ENCODE measurements at regions not wholly inside any gene's neighbourhood (a gene's known extent, or its start where the extent isn't known, plus 50 kb on each side); places are given as distances from the start of the nearest gene placed in this dataset.

DNA sequence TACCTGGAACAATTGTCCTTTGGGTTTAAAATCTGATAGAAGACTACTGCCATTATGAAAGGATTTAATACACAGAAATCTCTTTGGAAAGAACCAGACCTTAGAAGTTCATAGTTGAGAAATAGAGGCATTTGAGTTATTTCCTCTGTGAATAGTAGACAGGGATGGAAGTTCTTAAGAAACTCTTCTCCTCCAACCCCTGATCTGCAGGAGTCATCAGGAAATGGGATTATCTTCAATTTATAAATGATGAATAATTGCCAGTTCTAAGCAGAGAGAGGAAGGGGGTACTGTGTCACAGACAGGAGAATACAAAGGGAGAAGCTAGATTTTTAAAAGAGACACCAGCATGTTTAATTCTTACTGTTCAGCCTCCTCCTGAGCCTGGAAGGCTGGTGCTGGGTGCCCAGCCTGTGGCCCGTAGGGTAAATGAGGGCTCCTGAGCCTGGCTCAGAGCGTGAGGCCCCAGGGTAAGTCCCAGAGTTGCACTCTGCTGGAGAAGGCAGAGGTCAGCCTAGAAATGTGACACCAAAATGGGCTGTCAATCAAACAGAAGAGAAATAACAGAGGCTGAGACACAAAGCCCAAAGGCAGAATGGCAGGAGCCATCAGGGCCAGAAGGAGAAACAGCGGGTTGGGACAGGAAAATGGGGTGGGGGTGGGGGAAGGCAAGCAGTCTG lies 58.2 kb upstream of the PKDCC start:
- FAIRE-seq (no peak), ATAC-seq (peak in 1 of 2 experiments; percentile 23; a peak in 1 of 6 replicates), DNase-seq (ENCODE audit: low read depth in 1 of 2, low spot score in 1 of 2) (no peak)
- CTCF ChIA-PET = interaction anchor here (1.0 to 1.6 kb wide), 4 partner anchors 12 to 136 kb away, joined by 3 to 5 read pairs (median 3); no protein-coding TSS in a partner anchor
- Histone ChIP-seq H3K27ac (peak overlapping the region in 1 of 2 experiments; percentile 10; a peak in 2 of 6 replicates), H3K4me1 (peaks cover 12% of the 10 kb centered on the region), H3K9me3 (no peaks in the 10 kb centered on the region), H3K4me3 (no peak overlapping the region), H3K4me2 (no peak overlapping the region)
- POLR2A ChIA-PET = no interaction called here
- 85% methylated on average over 3 of the region's 3 CpGs for WGBS (ENCODE audit: missing lambda C conversion rate)
- no peak for TF ChIP-seq SREBF2 (IDR thresholded peaks at IDR 0.05)
- no peak for TF ChIP-seq EHMT2 (IDR thresholded peaks at IDR 0.05; ENCODE audit: low read depth)
- TF ChIP-seq CHD2 (IDR thresholded peaks at IDR 0.05; ENCODE audit: low read length, partially characterized antibody) = no peak
- no peak for TF ChIP-seq PHF8 (IDR thresholded peaks at IDR 0.05; ENCODE audit: borderline replicate concordance, low read depth)

DNA sequence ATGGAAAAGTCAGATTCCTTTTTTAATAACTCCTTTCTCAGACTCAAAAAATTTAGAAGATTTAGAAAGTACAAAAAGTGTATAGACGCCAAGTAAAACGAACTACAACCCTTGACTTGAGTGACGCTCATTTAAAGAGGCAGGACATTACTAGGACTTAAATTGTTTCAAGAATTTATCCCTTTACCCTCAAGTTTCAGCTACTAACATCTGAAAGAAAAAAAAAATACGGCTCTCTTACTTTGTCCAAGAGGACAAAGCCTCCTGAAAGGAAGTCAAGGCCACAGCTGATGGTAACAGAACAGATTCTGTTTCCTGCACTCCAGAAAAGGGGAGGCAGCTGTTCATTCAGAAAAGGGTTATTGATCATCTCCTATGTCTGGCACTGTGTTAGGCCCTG lies 57.6 kb upstream of the PKDCC start:
- POLR2A ChIA-PET = no interaction called here
- H3K4me1 ChIP-seq = peaks cover 12% of the 10 kb centered on the region
- CTCF ChIA-PET = interaction anchor here (0.6 to 1.6 kb wide), 5 partner anchors 9 to 137 kb away, joined by 3 to 5 read pairs (median 4); no protein-coding TSS in a partner anchor

DNA sequence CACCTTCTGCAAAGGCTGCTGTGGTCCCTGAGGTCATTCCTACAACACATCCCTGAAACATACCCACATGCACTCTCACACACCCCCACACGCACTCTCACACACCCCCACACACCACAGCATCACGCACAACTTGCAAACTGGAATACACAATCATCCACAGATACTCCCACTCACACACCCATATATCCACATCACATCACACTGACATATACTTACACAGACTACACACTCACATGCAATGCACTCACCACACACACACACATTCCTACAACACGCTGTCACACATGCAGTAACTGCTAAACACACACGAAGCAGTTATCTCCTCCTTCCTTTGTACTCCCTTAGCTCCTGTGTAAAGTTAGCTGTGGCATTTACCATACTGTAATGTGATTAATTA lies 57.1 kb upstream of the PKDCC start:
- no peak for TF ChIP-seq EHF (CRISPR knock-in tag; IDR thresholded peaks at IDR 0.05)
- TF ChIP-seq TP53 (CRISPR knock-in tag; IDR thresholded peaks at IDR 0.05) = no peak
- TF ChIP-seq MAFK (IDR thresholded peaks at IDR 0.05; ENCODE audit: partially characterized antibody) = no peak
- TF ChIP-seq, protein P1, sequence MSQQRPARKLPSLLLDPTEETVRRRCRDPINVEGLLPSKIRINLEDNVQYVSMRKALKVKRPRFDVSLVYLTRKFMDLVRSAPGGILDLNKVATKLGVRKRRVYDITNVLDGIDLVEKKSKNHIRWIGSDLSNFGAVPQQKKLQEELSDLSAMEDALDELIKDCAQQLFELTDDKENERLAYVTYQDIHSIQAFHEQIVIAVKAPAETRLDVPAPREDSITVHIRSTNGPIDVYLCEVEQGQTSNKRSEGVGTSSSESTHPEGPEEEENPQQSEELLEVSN (IDR thresholded peaks at IDR 0.05; ENCODE audit: borderline replicate concordance, low read depth) = no peak
- TF ChIP-seq KDM5A (IDR thresholded peaks at IDR 0.05) = no peak
- TF ChIP-seq, protein P2, sequence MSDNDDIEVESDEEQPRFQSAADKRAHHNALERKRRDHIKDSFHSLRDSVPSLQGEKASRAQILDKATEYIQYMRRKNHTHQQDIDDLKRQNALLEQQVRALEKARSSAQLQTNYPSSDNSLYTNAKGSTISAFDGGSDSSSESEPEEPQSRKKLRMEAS (IDR thresholded peaks at IDR 0.05) = no peak
- TF ChIP-seq FOXS1 (CRISPR knock-in tag; IDR thresholded peaks at IDR 0.05) = no peak
- TF ChIP-seq, protein P3, sequence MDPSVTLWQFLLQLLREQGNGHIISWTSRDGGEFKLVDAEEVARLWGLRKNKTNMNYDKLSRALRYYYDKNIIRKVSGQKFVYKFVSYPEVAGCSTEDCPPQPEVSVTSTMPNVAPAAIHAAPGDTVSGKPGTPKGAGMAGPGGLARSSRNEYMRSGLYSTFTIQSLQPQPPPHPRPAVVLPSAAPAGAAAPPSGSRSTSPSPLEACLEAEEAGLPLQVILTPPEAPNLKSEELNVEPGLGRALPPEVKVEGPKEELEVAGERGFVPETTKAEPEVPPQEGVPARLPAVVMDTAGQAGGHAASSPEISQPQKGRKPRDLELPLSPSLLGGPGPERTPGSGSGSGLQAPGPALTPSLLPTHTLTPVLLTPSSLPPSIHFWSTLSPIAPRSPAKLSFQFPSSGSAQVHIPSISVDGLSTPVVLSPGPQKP (IDR thresholded peaks at IDR 0.05; ENCODE audit: low read depth, low read length) = no peak
- no peak for TF ChIP-seq SMC3 (IDR thresholded peaks at IDR 0.05)
- TF ChIP-seq, protein P4, sequence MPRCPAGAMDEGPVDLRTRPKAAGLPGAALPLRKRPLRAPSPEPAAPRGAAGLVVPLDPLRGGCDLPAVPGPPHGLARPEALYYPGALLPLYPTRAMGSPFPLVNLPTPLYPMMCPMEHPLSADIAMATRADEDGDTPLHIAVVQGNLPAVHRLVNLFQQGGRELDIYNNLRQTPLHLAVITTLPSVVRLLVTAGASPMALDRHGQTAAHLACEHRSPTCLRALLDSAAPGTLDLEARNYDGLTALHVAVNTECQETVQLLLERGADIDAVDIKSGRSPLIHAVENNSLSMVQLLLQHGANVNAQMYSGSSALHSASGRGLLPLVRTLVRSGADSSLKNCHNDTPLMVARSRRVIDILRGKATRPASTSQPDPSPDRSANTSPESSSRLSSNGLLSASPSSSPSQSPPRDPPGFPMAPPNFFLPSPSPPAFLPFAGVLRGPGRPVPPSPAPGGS (IDR thresholded peaks at IDR 0.05) = no peak
- TF ChIP-seq CBX8 (IDR thresholded peaks at IDR 0.05) = no peak
- TF ChIP-seq HEYL (CRISPR knock-in tag; IDR thresholded peaks at IDR 0.05) = no peak
- TF ChIP-seq, protein P5, sequence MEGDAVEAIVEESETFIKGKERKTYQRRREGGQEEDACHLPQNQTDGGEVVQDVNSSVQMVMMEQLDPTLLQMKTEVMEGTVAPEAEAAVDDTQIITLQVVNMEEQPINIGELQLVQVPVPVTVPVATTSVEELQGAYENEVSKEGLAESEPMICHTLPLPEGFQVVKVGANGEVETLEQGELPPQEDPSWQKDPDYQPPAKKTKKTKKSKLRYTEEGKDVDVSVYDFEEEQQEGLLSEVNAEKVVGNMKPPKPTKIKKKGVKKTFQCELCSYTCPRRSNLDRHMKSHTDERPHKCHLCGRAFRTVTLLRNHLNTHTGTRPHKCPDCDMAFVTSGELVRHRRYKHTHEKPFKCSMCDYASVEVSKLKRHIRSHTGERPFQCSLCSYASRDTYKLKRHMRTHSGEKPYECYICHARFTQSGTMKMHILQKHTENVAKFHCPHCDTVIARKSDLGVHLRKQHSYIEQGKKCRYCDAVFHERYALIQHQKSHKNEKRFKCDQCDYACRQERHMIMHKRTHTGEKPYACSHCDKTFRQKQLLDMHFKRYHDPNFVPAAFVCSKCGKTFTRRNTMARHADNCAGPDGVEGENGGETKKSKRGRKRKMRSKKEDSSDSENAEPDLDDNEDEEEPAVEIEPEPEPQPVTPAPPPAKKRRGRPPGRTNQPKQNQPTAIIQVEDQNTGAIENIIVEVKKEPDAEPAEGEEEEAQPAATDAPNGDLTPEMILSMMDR (IDR thresholded peaks at IDR 0.05) = no peak
- TF ChIP-seq NR3C1 (IDR thresholded peaks at IDR 0.05) = no peak
- TF ChIP-seq MAZ (IDR thresholded peaks at IDR 0.05; ENCODE audit: borderline replicate concordance, low read depth, low read length) = no peak
- TF ChIP-seq KDM1A (IDR thresholded peaks at IDR 0.05; ENCODE audit: low read depth) = no peak
- TF ChIP-seq POLR2AphosphoS2 (conservative IDR thresholded peaks at IDR 0.05; ENCODE audit: low read length) = no peak
- ATAC-seq (peak; percentile 25 to 26; a peak in 4 of 6 replicates), FAIRE-seq (peak; percentile 36), DNase-seq (ENCODE audit: low read depth in 1 of 2, low spot score in 1 of 2) (peak in 1 of 2 experiments; percentile 37)
- POLR2A ChIA-PET = no interaction called here
- Histone ChIP-seq H3K4me1 (peaks cover 12% of the 10 kb centered on the region), H3K4me2 (no peak overlapping the region), H3K27ac (peak overlapping the region in 1 of 2 experiments; percentile 1; a peak in 2 of 6 replicates), H3K9me3 (no peaks in the 10 kb centered on the region), H3K4me3 (no peak overlapping the region)
- WGBS (ENCODE audit: missing lambda C conversion rate) = 66% methylated on average over 4 of the region's 4 CpGs
- CTCF ChIA-PET = interaction anchor here (0.6 to 1.6 kb wide), 4 partner anchors 10 to 137 kb away, joined by 3 to 5 read pairs (median 4); no protein-coding TSS in a partner anchor

More for the DNA sequence above, 57.6 kb upstream of the PKDCC start:
- ATAC-seq = no peak
- TF ChIP-seq TP53 (CRISPR knock-in tag; IDR thresholded peaks at IDR 0.05) (no peak), NPAS2 (CRISPR knock-in tag; IDR thresholded peaks at IDR 0.05; ENCODE audit: borderline replicate concordance) (no peak), PHF8 (IDR thresholded peaks at IDR 0.05; ENCODE audit: borderline replicate concordance, low read depth) (no peak), FOSB (CRISPR knock-in tag; IDR thresholded peaks at IDR 0.05) (no peak)
- TF ChIP-seq, protein P6, sequence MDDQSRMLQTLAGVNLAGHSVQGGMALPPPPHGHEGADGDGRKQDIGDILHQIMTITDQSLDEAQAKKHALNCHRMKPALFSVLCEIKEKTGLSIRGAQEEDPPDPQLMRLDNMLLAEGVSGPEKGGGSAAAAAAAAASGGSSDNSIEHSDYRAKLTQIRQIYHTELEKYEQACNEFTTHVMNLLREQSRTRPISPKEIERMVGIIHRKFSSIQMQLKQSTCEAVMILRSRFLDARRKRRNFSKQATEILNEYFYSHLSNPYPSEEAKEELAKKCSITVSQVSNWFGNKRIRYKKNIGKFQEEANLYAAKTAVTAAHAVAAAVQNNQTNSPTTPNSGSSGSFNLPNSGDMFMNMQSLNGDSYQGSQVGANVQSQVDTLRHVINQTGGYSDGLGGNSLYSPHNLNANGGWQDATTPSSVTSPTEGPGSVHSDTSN (IDR thresholded peaks at IDR 0.05) = no peak
- TF ChIP-seq, protein P7, sequence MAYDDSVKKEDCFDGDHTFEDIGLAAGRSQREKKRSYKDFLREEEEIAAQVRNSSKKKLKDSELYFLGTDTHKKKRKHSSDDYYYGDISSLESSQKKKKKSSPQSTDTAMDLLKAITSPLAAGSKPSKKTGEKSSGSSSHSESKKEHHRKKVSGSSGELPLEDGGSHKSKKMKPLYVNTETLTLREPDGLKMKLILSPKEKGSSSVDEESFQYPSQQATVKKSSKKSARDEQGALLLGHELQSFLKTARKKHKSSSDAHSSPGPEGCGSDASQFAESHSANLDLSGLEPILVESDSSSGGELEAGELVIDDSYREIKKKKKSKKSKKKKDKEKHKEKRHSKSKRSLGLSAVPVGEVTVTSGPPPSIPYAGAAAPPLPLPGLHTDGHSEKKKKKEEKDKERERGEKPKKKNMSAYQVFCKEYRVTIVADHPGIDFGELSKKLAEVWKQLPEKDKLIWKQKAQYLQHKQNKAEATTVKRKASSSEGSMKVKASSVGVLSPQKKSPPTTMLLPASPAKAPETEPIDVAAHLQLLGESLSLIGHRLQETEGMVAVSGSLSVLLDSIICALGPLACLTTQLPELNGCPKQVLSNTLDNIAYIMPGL (CRISPR knock-in tag; IDR thresholded peaks at IDR 0.05; ENCODE audit: borderline replicate concordance) = no peak
- no peak for DNase-seq (ENCODE audit: low read depth in 1 of 2, low spot score in 1 of 2)
- no peak overlapping the region for H3K4me2 ChIP-seq
- H3K27ac ChIP-seq = peak overlapping the region in 1 of 2 experiments; percentile 10; a peak in 2 of 6 replicates
- no peak for FAIRE-seq
- 68% methylated on average over 4 of the region's 4 CpGs for WGBS (ENCODE audit: missing lambda C conversion rate)
- H3K9me3 ChIP-seq = no peaks in the 10 kb centered on the region
- H3K4me3 ChIP-seq = no peak overlapping the region

All from A549 (cell line).